GM21528 (cell line): ENCODE measurements at regions not wholly inside any gene's neighbourhood (a gene's known extent, or its start where the extent isn't known, plus 50 kb on each side); places are given as distances from the start of the nearest gene placed in this dataset.
A peak's percentile ranks its signal among the peaks of the same experiment; 100 is the strongest.
"Not testable (repeated sequence)": the region's sequence is repeated elsewhere in the genome, so short reads cannot be mapped to it uniquely, and the experiment has no call there.

Experiments
- ATAC-seq: cut with Tn5 transposase; IDR thresholded peaks from one replicate; pipeline ENCODE4 v1.9.1; 2021; ENCODE audit warnings: mild to moderate bottlenecking, moderate library complexity; ENCODE audit not compliant: unreplicated experiment, low FRiP score

DNA sequence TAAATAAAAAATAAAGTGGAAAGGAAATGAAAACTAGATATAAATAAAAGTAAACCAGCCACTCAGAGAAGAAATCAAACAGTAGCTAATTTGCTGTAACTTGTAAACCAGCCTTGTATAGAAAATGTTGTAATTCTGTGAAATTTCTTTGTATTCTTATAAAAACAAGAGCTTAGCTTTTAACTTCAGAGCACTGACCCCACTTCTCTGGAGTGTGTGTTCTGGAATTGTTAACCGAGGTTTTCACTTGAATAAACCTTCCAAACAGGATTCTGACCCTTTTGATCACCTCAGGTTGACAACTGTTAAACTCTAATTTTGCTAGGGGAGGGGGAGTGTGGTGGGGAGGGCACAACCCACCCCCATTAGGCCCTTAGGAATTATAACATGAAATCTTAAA, 151.9 kb upstream of the TRIM24 start:
- ATAC-seq = no peak

DNA sequence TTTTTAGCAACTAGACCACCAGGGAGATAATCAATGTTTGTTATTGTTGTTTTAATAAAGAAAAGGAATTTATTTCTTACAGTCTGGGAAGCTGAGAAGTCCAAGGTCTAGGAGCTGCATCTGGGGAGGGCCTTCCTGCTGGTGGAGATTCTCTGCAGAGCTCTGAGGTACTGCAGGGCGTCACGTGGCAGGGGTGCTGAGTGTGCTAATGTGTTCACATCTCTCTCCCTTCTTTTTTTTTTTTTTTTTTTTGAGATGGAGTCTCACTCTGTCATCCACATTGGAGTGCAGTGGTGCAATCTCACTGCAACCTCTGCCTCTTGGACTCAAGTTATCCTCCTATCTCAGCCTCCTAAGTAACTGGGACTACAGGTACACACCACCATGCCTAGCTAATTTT, 150.9 kb upstream of the TRIM24 start:
- no peak for ATAC-seq

DNA sequence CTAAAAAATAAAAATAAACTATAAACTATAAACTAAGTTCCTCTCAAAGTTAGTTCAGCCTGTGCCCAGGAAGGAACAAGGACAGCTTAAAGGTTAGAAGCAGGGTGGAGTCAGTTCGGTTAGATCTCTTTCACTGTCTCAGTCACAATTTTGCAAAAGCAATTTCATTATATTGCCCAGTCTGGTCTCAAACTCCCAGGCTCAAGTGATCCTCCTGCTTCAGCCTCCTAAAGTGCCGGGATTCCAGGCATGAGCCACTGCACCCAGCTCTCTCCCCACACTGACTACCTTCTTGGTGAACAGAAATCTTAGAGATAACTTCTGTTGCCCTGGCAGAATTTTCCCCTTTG, 146.3 kb upstream of the TRIM24 start:
- no peak for ATAC-seq

DNA sequence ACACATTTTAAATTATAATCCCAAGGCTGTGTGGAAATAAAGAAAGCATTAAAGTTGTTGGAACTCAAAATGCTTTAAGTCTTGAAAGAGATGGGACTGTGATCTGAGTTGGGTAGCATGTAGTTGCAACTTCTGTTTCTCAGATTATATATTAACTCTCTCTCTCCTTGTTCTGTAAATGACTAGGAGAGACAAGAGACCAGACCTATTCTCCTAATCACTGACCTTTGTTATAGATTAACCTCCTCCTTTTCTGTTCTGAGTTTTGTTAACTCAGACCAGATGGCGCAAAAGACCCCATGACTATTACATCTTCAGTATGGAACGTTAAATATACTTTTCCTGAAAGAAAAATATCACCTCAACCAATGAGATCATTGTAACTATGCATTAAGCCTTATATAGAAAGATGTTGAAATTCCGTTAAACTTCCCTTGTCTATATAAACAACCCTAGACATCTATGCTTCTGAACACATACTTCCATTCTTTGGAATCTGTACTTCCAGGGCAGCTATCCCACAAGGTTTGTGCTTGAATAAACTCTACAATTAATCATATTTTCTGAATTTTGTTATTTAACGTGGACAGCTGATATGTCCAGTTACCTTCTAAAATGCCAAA, 143.5 kb upstream of the TRIM24 start:
- ATAC-seq = peak; percentile 97

DNA sequence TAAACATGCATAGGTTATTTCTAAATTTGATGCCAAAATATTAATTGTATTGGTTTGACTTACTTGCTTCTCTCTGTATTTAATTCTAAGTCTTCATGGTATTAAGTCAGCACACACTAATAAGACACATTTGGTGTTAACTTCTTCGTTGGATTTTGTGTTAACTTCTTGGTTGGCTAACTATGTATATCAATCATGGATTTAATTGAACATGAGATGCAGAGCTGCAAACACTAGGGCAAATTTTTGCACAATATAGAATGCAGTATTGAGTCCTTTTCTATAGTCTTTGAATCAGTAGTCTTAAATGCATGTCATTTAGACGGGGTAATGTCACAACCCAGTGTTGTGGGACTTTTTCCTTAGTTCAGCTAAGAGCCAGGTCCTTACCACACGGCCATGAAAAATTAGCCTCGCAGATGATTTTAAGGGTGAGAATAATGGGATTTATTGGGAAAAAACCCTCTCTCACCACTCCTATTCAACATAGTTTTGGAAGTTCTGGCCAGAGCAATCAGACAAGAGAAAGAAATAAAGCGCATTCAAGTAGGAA, 142.9 kb upstream of the TRIM24 start:
- no peak for ATAC-seq

DNA sequence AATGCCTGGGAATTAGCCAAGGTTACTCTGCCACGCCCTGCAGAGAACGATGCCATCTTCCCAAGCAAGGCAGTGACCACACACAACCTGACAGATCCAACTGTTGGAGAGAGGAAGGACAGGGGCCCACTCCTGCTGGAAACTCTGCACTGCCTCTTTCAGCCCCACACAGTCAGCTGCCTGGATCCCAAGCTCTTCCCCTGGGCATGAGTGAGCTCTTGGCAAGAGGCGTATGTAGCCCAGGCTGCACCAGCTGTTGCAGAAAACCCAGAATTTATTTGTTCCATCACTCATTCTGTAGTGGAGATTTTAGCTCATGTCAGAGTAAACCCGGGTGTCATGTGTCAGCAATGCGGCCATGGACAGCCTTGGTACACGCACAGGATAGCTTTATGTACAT, 135.1 kb upstream of the TRIM24 start:
- ATAC-seq = no peak

DNA sequence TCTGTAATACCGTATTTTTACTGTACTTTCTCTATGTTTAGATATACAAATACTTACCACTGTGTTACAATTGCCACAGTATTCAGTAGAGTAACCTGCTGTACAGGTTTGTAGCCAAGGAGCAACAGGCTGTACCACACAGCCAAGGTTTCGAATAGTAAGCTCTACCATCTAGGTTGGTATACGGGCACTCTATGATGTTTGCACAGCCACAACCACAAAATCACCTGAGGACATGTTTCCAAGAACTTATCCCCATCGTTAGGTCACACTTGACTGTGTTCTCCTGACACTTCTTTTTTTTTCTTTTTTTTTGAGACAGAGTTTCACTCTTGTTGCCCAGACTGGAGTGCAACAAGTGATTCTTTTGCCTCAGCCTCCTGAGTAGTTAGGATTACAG, 134.6 kb upstream of the TRIM24 start:
- no peak for ATAC-seq

DNA sequence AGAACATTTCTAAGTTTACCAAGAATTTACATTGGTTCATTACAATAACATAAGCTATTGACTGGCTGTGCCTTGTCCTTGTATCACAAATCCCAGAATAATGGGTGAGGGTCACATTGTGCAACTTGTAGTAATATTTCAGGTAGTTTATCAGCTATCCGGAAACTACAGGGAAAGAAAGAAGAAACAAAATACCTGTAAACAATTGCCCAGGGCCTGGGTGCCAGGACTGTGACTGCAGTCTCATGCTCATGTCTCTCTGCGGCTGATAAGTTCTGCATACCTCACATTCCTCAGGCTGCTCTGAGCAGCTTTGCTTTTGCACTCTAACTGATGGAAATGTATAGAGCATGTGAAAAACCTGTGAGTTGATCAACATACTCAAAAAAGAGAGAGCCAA, 131.8 kb upstream of the TRIM24 start:
- ATAC-seq = no peak

DNA sequence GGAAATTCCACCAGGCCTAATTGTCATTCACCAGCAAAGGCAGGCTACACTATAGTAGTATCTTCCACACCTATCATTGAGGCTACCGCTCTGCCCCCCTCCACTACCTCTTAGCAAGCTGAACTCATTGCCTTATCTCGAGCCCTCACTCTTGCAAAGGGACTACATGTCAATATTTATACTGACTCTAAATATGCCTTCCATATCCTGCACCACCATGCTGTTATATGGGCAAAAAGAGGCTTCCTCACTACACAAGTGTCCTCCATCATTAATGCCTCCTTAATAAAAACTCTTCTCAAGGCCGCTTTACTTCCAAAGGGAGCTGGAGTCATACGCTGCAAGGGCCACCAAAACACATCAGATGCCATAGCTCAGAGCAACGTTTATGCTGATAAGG, 127.2 kb upstream of the TRIM24 start:
- not testable (repeated sequence) for ATAC-seq

DNA sequence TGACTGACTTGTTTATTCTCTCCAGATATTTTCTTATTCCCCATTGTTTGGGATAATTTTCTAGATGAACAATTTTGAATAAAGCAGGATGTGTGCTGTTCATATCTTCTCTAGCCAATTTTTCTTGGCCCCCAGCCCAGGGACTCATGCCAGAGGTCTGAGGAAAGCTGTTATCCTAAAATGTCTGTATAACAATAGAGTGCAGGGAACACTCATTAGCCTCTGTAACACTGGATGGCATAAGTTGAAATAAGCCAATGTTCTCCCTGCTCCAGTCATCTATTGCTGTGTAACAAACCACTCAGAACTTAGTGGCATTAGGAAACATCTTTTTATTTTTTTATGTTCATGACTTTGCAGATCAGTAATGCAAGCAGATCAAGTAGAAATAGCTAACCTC, 121.7 kb upstream of the TRIM24 start:
- ATAC-seq = no peak

DNA sequence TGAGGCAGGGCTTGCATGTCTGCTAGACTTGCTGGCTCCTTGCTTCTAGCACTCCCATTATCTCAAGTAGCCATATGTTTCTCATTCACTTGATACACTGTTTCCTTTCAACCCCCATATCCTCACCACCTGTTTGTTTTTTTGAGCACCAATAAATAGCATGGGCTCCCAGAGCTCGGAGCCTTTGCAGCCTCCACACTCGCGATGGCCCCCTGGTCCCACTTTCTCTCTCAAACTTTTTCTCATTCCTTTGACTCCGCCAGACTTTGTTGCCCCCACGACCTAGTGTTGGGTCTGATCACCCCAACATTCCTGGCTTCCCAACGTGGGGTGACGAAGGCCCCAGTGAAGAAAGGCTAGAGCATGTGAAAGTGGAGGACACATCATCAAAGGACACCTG, 120.8 kb upstream of the TRIM24 start:
- not testable (repeated sequence) for ATAC-seq

DNA sequence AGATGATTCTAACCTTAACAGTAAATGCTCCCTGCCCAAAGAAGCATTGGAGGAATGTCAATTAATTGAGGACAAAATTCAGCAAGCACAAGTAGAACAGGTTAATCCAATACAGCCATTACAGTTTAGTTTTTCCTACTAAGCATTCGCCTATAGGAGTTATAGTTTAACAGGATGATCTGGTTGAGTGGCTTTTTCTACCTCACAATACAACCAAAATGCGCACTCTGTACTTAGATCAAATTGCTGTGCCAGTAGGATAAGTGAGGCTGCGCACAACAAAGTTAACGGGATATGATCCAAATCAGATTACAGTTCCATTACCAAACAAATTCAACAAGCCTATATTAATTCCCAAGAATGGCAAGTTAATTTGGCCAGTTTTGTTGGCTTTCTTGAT, 117.1 kb upstream of the TRIM24 start:
- no peak for ATAC-seq

DNA sequence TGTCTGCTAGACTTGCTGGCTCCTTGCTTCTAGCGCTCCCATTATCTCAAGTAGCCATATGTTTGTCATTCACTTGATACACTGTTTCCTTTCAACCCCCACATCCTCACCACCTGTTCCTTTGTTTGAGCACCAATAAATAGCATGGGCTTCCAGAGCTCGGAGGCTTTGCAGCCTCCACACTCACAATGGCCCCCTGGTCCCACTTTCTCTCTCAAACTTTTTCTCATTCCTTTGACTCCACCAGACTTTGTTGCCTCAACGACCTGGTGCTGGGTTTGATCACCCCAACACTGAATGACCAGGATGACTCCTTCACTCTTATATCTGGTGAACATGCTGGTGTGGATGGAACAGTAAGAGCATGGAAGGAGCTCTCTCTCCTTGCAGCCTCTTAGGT, 114.5 kb upstream of the TRIM24 start:
- ATAC-seq = no peak

DNA sequence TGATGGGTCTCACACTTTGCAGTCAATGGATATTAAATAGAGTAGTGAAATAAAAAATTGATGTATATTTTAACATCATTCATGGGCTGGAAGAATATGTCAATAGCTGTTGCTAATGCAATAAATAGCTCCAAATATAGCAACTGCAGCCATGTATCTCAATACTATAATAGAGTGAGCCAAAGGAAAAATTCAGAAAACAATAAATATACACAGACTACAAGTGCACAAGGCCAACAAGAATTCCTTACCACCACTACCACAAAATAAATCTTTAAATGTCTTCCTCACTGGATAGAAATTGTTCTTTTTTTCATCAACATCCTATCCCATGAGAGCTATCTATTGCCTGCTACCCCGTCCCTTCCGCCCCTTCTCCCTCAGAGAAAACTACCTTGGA, 113.1 kb upstream of the TRIM24 start:
- ATAC-seq = no peak

DNA sequence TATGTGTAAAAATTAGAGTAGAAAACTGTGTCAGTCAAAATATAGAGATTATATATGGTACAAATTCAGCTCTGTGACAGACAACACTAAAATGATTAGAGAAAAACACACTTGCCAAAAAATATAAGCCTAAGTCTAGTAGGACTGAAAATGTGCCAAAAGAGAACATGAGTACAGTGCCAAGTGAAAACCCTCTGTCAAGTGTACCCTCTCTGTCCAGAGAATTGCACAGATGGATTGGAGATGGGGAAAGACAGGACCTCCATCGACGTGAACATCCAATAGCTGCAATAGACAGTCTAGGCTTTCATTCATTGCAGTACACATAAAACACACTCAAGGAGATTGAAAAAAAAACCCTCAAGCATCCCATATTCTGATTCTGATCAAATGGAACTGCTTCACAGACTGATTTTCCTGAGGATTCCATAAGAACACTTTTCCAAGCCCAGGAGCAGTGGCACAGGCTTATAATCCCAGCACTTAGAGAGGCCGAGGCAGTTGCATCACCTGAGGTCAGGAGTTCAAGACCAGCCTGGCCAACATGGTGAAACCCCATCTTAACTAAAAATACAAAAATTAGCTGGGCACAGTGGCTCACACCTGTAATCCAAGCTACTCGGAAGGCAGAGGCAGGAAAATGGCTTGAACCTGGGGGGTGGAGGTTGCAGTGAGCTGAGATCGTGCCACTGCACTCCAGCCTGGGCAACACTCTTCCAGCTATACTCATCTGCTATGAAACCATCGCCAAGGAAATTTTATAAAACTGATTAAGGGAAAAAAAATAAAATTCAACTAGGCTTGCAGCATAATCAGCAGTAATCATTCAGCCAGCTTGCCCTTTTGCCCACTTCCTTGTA, 110.0 kb upstream of the TRIM24 start:
- ATAC-seq = no peak

DNA sequence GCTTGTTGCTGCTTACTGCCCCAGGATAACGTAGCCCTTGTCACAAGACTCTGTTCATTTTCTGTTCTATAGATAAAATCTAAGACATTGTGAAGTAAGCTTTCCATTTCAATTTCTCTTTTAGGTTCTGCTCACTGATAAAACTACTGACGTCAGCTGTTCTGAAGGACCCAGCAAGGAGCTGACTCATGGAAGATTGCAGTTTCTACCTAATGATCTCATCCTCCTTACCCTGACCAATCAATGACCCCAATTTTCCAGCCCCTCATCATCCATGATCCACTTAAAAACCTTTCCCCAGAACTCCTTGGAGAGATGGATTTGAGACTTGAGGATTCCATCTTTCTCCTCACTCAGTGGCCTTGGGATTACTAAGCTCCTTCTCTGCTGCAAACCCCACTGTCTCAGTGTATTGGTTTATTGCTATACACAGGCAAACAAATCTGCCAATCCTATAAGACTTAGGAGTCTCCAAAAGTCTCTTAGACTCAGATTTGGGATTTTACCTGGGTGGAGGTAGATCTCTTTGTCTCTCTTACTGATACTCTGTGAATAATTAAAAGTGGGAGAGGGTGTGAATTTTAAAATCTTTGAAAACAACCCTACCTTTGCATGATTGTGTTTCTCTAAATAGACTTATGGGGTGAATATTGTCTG, 109.2 kb upstream of the TRIM24 start:
- ATAC-seq = no peak

DNA sequence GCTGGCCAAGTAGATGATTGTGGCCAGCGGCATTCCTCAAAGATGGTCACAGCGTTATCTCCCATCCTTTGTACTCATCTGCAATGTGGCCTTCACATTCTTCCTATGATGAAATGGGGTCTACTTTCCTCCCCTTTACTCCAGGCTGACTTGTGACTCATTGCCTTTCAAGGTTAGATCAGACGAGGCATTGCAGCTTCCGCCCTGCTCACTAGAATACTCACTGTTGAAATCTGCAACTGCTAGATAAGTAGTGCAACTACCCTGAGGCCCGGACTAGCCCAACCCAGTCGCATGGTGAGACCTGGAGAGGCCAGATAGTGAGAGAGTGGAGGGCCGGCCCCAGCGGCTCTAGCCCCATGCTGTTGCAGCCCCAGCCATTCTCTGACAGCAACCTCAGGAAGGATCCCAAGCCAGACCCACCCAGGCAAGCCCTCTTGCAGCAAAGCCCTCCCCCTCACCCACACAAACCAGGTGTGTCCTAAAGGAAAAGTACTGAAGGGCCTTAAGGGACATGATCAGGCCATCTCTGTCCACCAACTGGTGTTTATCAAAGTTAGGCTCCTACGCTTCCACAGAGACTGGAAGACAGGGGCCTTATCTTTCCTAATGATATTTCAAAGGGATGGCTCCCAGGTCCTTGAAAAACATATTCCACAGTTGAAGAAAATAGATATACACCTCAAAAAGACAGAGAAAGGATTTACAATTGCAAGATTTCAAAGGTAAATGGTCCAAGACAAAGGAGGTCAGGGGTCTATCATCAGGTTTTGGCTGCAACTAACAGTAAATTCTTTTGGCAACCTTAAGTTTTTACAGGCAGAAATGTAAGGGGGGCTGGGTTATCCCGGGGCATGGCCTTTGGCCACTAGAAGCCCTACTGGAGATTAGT, 107.2 kb upstream of the TRIM24 start:
- ATAC-seq = no peak

DNA sequence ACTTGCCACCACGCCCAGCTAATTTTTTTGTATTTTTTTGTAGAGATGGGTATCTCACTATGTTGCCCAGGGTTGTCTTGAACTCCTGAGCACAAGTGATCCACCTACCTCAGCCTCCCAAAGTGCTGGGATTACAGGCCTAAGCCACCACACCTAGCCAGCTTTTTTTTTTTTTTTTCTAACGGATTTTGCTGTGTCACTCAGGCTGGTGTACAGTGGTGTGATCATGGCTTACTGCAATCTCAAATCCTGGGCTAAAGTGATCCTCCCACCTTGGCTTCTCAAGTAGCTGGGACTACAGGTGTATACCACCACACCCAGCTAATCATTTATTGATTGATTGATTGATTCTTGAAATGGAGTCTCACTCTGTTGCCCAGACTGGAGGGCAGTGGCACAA, 106.0 kb upstream of the TRIM24 start:
- no peak for ATAC-seq

DNA sequence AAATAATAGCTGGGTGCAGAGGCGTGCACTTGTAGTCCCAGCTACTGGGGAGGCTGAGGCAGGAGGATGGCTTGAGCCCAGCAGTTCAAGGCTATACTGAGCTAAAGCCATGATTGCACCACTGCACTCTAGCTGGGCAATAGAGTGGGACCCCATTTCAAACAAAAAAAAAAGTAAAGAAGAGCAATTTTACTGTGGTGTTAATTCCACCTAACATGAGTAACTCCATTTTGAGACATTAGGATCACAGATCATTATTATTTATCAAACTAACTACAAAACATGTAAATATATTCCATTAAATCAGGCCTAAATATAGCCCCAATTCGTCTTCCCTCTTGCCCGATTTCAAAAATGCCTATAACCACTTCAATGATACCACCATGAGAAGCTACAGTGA, 104.8 kb upstream of the TRIM24 start:
- no peak for ATAC-seq

DNA sequence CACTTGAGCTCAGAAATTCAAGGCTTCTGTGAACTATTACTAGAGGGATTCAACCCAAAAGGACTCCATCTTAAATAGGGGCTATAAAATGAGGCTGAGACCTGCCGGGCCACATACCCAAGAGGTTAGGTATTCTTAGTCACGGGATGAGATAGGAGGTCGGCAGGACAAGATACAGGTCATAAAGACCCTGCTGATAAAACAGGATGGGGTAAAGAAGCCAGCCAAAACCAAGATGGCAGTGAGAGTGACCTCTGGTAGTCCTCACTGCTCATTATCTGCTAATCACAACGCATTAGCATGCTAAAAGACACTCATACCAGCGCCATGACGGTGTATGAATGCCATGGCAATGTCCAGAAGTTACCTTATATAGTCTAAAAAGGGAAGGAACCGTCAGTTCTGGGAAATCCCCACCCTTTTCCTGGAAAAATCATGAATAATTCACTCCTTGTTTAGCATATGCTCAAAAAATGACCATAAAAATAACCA, 101.2 kb upstream of the TRIM24 start:
- no peak for ATAC-seq
